ENCODE measurements at regions not wholly inside any gene's neighbourhood (a gene's known extent, or its start where the extent isn't known, plus 50 kb on each side); places are given as distances from the start of the nearest gene placed in this dataset.

GRCh38 chr6:43917878-43918382, 147.9 kb downstream of the VEGFA start (continued):
- TF ChIP-seq PHF5A (CRISPR knock-in tag; IDR thresholded peaks at IDR 0.05; ENCODE audit: low read depth, unreplicated experiment): no peak
- TF ChIP-seq ZNF407 (CRISPR knock-in tag; IDR thresholded peaks at IDR 0.05; ENCODE audit: not compliant biosample characterization): peak; percentile 59
- TF ChIP-seq SSRP1 (CRISPR knock-in tag; IDR thresholded peaks at IDR 0.05): 0 out of 2 replicates have a peak, but pooled peaks have one; percentile 1
- TF ChIP-seq SNAPC4 (CRISPR knock-in tag; IDR thresholded peaks at IDR 0.05): 0 out of 2 replicates have a peak, but pooled peaks have one; percentile 60
- peak; percentile 34; the same call in 1 of the 2 replicates for TF ChIP-seq ZFX (CRISPR knock-in tag; IDR thresholded peaks at IDR 0.05; ENCODE audit: low read depth)
- no peak for TF ChIP-seq ZNF615 (CRISPR knock-in tag; IDR thresholded peaks at IDR 0.05; ENCODE audit: borderline replicate concordance)
- no peak for TF ChIP-seq SOX13 (IDR thresholded peaks at IDR 0.05)
- no peak for TF ChIP-seq SOX13 (CRISPR knock-in tag; conservative IDR thresholded peaks at IDR 0.05 in 1 of 2, IDR thresholded peaks at IDR 0.05 in 1 of 2)
- 0 out of 2 replicates have a peak, but pooled peaks have one; percentile 7 for TF ChIP-seq ZNF296 (CRISPR knock-in tag; conservative IDR thresholded peaks at IDR 0.05)
- TF ChIP-seq NR3C1 (CRISPR knock-in tag; IDR thresholded peaks at IDR 0.05): no peak
- 0 out of 2 replicates have a peak, but pooled peaks have one; percentile 72 for TF ChIP-seq ZNF30 (CRISPR knock-in tag; IDR thresholded peaks at IDR 0.05)
- 0 out of 2 replicates have a peak, but pooled peaks have one; percentile 15 for TF ChIP-seq SAFB2 (CRISPR knock-in tag; IDR thresholded peaks at IDR 0.05; ENCODE audit: borderline replicate concordance, low read depth)
- 0 out of 2 replicates have a peak, but pooled peaks have one; percentile 7 for TF ChIP-seq MTERF4 (CRISPR knock-in tag; IDR thresholded peaks at IDR 0.05)
- TF ChIP-seq MAFG (CRISPR knock-in tag; IDR thresholded peaks at IDR 0.05): 0 out of 2 replicates have a peak, but pooled peaks have one; percentile 26
- no peak for TF ChIP-seq DPF2 (CRISPR knock-in tag; IDR thresholded peaks at IDR 0.05; ENCODE audit: borderline replicate concordance, low read depth)
